MCF 10A (cell line): ENCODE measurements at regions not wholly inside any gene's neighbourhood (a gene's known extent, or its start where the extent isn't known, plus 50 kb on each side); places are given as distances from the start of the nearest gene placed in this dataset.

ENCODE experiments used
- BruUV-seq: library from RNA; stranded (reverse); fragments of 400-500 nt; replicated peaks from 2 replicates; lab custom pipeline; 2021; lab: Mats Ljungman, UMichigan
- CTCF ChIA-PET: fragments of 300-600 bp; sonication (Branson Sonifier 250); formaldehyde crosslinking; extraction: SDS; loops from one replicate; lab custom pipeline; 2021; ENCODE audit warnings: antibody characterized with exemption, inconsistent platforms; lab: Yijun Ruan, JAX
- POLR2A ChIA-PET: fragments of 300-600, 350-650 bp; sonication (Branson Sonifier 250); formaldehyde crosslinking; extraction: SDS; loops from one replicate; lab custom pipeline; 2020; ENCODE audit warnings: antibody characterized with exemption, inconsistent platforms; lab: Yijun Ruan, JAX
- DNase-seq: peaks from one replicate; pipeline ENCODE4 v3.0.0-alpha.2; 2018; ENCODE audit not compliant: unreplicated experiment
- H3K27ac Mint-ChIP-seq: one replicate; pipeline ENCODE4 v1.8.0; 2022; ENCODE audit warnings: mild to moderate bottlenecking, low read depth, mixed read lengths; ENCODE audit not compliant: unreplicated experiment
- H3K27me3 Mint-ChIP-seq: one replicate; pipeline ENCODE4 v1.8.0; 2022; ENCODE audit warnings: mixed read lengths; ENCODE audit not compliant: insufficient read depth, unreplicated experiment
- H3K36me3 Mint-ChIP-seq: one replicate; pipeline ENCODE4 v1.8.0; 2022; ENCODE audit warnings: mild to moderate bottlenecking, moderate library complexity, mixed read lengths; ENCODE audit not compliant: insufficient read depth, unreplicated experiment
- H3K4me1 Mint-ChIP-seq: one replicate; pipeline ENCODE4 v1.8.0; 2022; ENCODE audit warnings: mixed read lengths; ENCODE audit not compliant: insufficient read depth, unreplicated experiment
- H3K4me3 Mint-ChIP-seq: one replicate; pipeline ENCODE4 v1.8.0; 2022; ENCODE audit warnings: mild to moderate bottlenecking, moderate library complexity, mixed read lengths; ENCODE audit not compliant: unreplicated experiment
- H3K9me3 Mint-ChIP-seq: one replicate; pipeline ENCODE4 v1.8.0; 2022; ENCODE audit warnings: mixed read lengths; ENCODE audit not compliant: unreplicated experiment
- intact Hi-C: fragments of 100-400 bp; cut with micrococcal nuclease; formaldehyde crosslinking; loops from 2 replicates; pipeline ENCODE4 v1.14.1; 2022
- TF ChIP-seq, protein P1 (sequence below): fragments of 200-600 bp; IDR thresholded peaks from one replicate; pipeline ENCODE4 v1.8.0; 2022; ENCODE audit warnings: antibody characterized with exemption, mild to moderate bottlenecking; ENCODE audit not compliant: unreplicated experiment

DNA sequence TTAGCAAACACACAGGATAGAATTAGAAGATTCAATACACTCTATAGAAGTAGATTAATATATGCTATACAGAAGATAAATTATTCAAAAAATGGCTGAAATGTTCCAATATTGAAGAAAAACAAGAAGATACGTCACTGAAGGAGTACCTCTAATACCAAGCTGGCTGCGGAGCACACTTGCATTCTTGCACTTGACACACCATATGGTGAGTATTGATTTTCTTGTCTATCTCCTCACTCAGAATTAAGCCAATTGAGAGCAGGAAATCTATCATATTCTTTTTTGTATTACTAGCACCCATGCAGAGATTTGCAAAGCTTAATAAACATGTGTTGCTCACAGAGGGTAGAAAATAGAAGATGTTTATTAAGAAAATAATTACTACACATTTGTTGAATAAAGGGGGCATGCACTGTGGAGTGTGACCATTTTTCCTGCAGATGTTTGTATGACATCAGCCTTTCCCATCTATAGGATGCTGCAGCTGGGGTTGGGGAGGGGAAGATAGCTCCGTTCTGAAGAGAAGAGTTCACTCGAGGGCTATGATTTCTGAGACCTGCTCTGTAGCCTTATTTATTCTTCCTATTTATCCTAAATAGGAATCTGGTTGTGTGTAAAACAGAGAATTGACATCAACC is 318.1 kb downstream of the HHIPL2 start:
- H3K27me3 Mint-ChIP-seq = no peaks in the 10 kb centered on the region
- CTCF ChIA-PET = interaction anchor here (1.2 kb wide), 1 partner anchor 224 kb away, joined by 3 read pairs; no protein-coding TSS in a partner anchor

DNA sequence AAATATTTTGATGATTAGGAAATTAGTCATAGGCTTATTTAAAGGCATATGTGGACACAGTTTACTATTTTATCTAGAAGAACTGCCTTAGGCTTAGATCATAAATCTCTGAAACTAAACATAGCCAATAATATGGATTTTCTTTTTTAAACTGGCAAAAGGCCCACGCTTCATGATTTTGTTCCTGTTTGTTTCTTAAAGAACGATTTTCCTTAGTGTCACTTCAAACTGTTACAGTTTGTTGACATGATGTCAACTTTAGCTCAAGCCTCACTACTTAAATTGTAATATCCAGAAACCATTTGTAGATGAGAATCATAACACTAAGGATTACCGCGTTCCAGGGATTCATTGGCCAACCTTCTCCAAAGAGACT is 322.6 kb downstream of the HHIPL2 start:
- ChIA-PET CTCF (interaction anchor here (3.4 kb wide), 1 partner anchor 230 kb away, joined by 17 read pairs; no protein-coding TSS in a partner anchor), POLR2A (interaction anchor here (0.7 to 1.8 kb wide), 6 partner anchors 13 to 230 kb away, joined by 3 to 6 read pairs (median 4); no protein-coding TSS in a partner anchor)
- TF ChIP-seq, protein P1, sequence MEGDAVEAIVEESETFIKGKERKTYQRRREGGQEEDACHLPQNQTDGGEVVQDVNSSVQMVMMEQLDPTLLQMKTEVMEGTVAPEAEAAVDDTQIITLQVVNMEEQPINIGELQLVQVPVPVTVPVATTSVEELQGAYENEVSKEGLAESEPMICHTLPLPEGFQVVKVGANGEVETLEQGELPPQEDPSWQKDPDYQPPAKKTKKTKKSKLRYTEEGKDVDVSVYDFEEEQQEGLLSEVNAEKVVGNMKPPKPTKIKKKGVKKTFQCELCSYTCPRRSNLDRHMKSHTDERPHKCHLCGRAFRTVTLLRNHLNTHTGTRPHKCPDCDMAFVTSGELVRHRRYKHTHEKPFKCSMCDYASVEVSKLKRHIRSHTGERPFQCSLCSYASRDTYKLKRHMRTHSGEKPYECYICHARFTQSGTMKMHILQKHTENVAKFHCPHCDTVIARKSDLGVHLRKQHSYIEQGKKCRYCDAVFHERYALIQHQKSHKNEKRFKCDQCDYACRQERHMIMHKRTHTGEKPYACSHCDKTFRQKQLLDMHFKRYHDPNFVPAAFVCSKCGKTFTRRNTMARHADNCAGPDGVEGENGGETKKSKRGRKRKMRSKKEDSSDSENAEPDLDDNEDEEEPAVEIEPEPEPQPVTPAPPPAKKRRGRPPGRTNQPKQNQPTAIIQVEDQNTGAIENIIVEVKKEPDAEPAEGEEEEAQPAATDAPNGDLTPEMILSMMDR = no peak
- H3K27ac Mint-ChIP-seq = no peak overlapping the region
- peaks cover 7% of the 10 kb centered on the region for H3K9me3 Mint-ChIP-seq
- H3K4me1 Mint-ChIP-seq = peaks cover 7% of the 10 kb centered on the region
- H3K36me3 Mint-ChIP-seq = no peaks in the 10 kb centered on the region
- DNase-seq = no peak
- H3K4me3 Mint-ChIP-seq = no peak overlapping the region
- no peaks in the 10 kb centered on the region for H3K27me3 Mint-ChIP-seq
- no TSS peak for BruUV-seq
- intact Hi-C loops = no loop called here

More for the DNA sequence above, 318.1 kb downstream of the HHIPL2 start:
- Mint-ChIP-seq H3K9me3 (peaks cover 7% of the 10 kb centered on the region), H3K4me1 (peaks cover 7% of the 10 kb centered on the region), H3K4me3 (no peak overlapping the region), H3K27ac (no peak overlapping the region), H3K36me3 (no peaks in the 10 kb centered on the region)
- TF ChIP-seq, protein P1 = no peak
- DNase-seq = no peak
- POLR2A ChIA-PET = interaction anchor here (0.9 to 2.7 kb wide), 3 partner anchors 9 to 43 kb away, joined by 4 to 18 read pairs (median 4); no protein-coding TSS in a partner anchor
- intact Hi-C loops = no loop called here
- BruUV-seq = no TSS peak

DNA sequence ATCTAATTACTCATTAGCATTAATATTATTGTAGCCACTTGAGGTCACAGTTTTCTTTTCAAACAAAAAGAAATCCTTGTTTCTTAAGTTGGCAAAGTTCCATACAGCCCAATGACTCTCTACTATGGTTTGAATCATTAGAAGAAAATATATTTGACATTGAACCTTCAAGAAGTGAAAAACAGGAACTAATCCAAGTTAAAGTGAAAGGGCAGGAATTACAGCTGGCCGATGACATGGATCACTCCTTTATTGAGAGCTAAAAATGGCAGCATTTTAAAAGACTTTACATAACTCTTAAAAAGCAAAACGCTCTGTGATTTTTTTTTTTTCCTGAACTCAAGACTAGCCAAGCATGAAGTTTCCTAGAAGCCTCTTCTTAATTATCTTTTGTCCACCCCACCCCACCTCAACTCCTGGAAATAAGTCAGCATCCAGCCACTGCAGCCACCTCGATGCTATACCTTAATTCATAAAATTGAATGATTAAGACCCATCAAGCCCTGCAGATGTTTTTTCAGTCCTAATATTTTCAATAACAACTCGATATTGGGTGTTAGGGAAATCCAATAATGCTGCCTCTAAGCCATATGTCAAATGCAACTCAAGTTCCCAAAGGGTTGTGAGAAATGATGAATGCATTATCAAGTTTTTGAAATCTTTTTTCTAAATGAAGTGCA is 323.1 kb downstream of the HHIPL2 start:
- Mint-ChIP-seq H3K36me3 (no peaks in the 10 kb centered on the region), H3K9me3 (peaks cover 7% of the 10 kb centered on the region), H3K4me3 (no peak overlapping the region), H3K27ac (no peak overlapping the region), H3K27me3 (no peaks in the 10 kb centered on the region), H3K4me1 (peaks cover 7% of the 10 kb centered on the region)
- ChIA-PET CTCF (interaction anchor here (0.6 to 3.4 kb wide), 8 partner anchors 14 to 336 kb away, joined by 3 to 17 read pairs (median 3); no protein-coding TSS in a partner anchor), POLR2A (interaction anchor here (0.7 to 1.8 kb wide), 4 partner anchors 14 to 29 kb away, joined by 3 to 9 read pairs (median 6); no protein-coding TSS in a partner anchor)
- TF ChIP-seq, protein P1 = no peak
- no TSS peak for BruUV-seq
- DNase-seq = no peak
- intact Hi-C loops = no loop called here

DNA sequence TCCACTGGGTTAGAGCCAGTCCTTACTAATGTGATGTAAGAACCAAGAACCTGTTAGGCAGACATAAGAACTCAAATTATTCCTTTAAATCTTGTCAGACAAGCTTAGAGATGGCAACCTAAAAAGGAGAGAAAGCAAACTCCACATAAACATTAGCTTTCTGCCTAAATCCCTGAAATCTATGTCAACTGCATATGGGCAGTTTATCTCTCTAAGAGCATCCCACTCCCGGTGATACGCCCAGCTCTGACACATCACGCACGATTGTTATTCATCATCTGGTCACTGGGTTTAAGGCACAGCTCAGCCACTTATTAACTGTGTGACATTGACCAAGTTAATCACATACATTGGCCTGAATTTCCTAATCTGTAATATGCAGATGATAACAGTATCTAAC is 323.7 kb downstream of the HHIPL2 start:
- ChIA-PET CTCF (interaction anchor here (0.6 to 1.0 kb wide), 10 partner anchors 11 to 335 kb away, joined by 3 to 4 read pairs (median 3); no protein-coding TSS in a partner anchor), POLR2A (interaction anchor here (0.7 to 1.8 kb wide), 4 partner anchors 13 to 28 kb away, joined by 3 to 9 read pairs (median 6); no protein-coding TSS in a partner anchor)
- TF ChIP-seq, protein P1 = no peak
- no peak for DNase-seq
- Mint-ChIP-seq H3K27me3 (no peaks in the 10 kb centered on the region), H3K27ac (no peak overlapping the region), H3K9me3 (peaks cover 7% of the 10 kb centered on the region), H3K36me3 (no peaks in the 10 kb centered on the region), H3K4me1 (peaks cover 7% of the 10 kb centered on the region), H3K4me3 (no peak overlapping the region)
- intact Hi-C loops = no loop called here
- no TSS peak for BruUV-seq
